ENCODE measurements at regions not wholly inside any gene's neighbourhood (a gene's known extent, or its start where the extent isn't known, plus 50 kb on each side); places are given as distances from the start of the nearest gene placed in this dataset.

DNA sequence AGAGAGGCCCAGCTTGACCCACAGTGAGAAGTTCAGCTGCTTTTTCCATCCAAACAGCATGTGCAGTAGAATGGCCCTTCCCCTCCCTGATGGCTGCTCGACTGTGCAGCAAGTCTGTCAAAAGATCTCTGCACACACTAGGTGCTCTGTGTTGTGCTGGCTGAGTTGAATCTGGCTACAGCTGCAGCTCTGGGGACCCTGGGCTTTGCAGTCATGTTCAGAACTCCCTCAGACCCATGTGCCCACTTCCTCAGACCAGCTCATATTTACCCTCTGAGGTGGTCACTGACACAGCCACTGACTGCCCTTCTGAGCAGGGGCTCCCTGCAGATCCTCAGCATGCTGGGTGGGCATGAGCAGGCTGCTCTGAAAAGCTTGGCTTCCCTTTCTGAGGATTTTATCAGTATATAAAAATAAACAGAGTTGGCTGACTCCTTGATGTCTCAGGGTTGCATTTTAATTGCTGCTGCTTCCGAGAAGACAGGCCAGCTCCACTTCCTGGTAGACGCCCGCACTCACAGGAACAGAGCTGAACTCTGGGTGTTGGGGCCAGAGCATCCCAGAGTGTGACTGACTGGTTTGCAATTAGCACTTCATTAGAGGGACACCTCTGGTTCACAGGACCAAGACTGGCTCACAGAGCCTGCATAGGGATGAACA lies 507.9 kb downstream of the RPS24 start:
- 54% methylated on average over 3 of the region's 4 CpGs for WGBS (ENCODE audit: low lambda C conversion rate)
- no peak for DNase-seq
- Histone ChIP-seq H3K79me2 (ENCODE audit: insufficient read depth) (no peaks in the 10 kb centered on the region), H3K4me1 (ENCODE audit: control insufficient read depth in 1 of 2, insufficient read depth in 2 of 2, low read depth in 1 of 2, low read length in 1 of 2) (peaks cover 0 to 26% of the 10 kb centered on the region in 2 experiments; a peak in 1 of 4 replicates), H3K36me3 (replicated peaks in 1 of 2; ENCODE audit: control insufficient read depth in 1 of 2, insufficient read depth in 2 of 2, low read length in 1 of 2) (no peaks in the 10 kb centered on the region), H4K20me1 (ENCODE audit: insufficient read depth) (no peaks in the 10 kb centered on the region), H3F3A (replicated peaks; ENCODE audit: insufficient read depth) (no peaks in the 10 kb centered on the region), H3K9ac (no peak overlapping the region), H3K27me3 (ENCODE audit: insufficient read depth) (no peaks in the 10 kb centered on the region), H3K4me2 (no peak overlapping the region), H3K4me3 (ENCODE audit: low read depth in 2 of 2, low read length in 1 of 2) (no peak overlapping the region), H3K9me3 (no peaks in the 10 kb centered on the region), H3K27ac (ENCODE audit: low read depth in 2 of 2, low read length in 1 of 2) (no peak overlapping the region), H3K9me2 (no peaks in the 10 kb centered on the region), H2AFZ (ENCODE audit: low read depth) (no peak overlapping the region)
- ChIA-PET POLR2A (no interaction called here), CTCF (interaction anchor here (1.1 to 1.2 kb wide), 2 partner anchors 10 to 80 kb away, joined by 3 read pairs; no protein-coding TSS in a partner anchor)
- TF ChIP-seq RXRA (IDR thresholded peaks at IDR 0.05; ENCODE audit: borderline replicate concordance, low read depth) (no peak), TAF1 (IDR thresholded peaks at IDR 0.05; ENCODE audit: borderline replicate concordance, low read depth, low read length) (no peak), NFIC (IDR thresholded peaks at IDR 0.05; ENCODE audit: borderline replicate concordance) (no peak), RAD21 (IDR thresholded peaks at IDR 0.05; ENCODE audit: low read length) (no peak), FOXJ3 (CRISPR knock-in tag; IDR thresholded peaks at IDR 0.05) (no peak), MXI1 (IDR thresholded peaks at IDR 0.05; ENCODE audit: low read depth, low read length) (no peak), MEF2A (IDR thresholded peaks at IDR 0.05; ENCODE audit: borderline replicate concordance, low read depth) (no peak), GABPA (IDR thresholded peaks at IDR 0.05; ENCODE audit: low read depth) (no peak), NRF1 (IDR thresholded peaks at IDR 0.05; ENCODE audit: low read depth, low read length) (no peak), RCOR1 (IDR thresholded peaks at IDR 0.05; ENCODE audit: low read length) (no peak), RFX5 (IDR thresholded peaks at IDR 0.05; ENCODE audit: low read length) (no peak), POLR2AphosphoS5 (IDR thresholded peaks at IDR 0.05; ENCODE audit: low read depth, low read length) (no peak), SIN3A (IDR thresholded peaks at IDR 0.05; ENCODE audit: borderline replicate concordance, low read depth, low read length) (no peak), TEAD4 (IDR thresholded peaks at IDR 0.05; ENCODE audit: borderline replicate concordance, insufficient read depth) (no peak), ELF1 (IDR thresholded peaks at IDR 0.05) (no peak)
- TF ChIP-seq, protein P1, sequence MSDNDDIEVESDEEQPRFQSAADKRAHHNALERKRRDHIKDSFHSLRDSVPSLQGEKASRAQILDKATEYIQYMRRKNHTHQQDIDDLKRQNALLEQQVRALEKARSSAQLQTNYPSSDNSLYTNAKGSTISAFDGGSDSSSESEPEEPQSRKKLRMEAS (IDR thresholded peaks at IDR 0.05; ENCODE audit: low read depth): no peak
- TF ChIP-seq, protein P2, sequence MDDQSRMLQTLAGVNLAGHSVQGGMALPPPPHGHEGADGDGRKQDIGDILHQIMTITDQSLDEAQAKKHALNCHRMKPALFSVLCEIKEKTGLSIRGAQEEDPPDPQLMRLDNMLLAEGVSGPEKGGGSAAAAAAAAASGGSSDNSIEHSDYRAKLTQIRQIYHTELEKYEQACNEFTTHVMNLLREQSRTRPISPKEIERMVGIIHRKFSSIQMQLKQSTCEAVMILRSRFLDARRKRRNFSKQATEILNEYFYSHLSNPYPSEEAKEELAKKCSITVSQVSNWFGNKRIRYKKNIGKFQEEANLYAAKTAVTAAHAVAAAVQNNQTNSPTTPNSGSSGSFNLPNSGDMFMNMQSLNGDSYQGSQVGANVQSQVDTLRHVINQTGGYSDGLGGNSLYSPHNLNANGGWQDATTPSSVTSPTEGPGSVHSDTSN (IDR thresholded peaks at IDR 0.05): no peak
- TF ChIP-seq, protein P3, sequence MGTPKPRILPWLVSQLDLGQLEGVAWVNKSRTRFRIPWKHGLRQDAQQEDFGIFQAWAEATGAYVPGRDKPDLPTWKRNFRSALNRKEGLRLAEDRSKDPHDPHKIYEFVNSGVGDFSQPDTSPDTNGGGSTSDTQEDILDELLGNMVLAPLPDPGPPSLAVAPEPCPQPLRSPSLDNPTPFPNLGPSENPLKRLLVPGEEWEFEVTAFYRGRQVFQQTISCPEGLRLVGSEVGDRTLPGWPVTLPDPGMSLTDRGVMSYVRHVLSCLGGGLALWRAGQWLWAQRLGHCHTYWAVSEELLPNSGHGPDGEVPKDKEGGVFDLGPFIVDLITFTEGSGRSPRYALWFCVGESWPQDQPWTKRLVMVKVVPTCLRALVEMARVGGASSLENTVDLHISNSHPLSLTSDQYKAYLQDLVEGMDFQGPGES (IDR thresholded peaks at IDR 0.05; ENCODE audit: low read depth, low read length): no peak
- TF ChIP-seq, protein P4, sequence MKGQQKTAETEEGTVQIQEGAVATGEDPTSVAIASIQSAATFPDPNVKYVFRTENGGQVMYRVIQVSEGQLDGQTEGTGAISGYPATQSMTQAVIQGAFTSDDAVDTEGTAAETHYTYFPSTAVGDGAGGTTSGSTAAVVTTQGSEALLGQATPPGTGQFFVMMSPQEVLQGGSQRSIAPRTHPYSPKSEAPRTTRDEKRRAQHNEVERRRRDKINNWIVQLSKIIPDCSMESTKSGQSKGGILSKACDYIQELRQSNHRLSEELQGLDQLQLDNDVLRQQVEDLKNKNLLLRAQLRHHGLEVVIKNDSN (IDR thresholded peaks at IDR 0.05; ENCODE audit: borderline replicate concordance, low read depth): no peak
